Small intestine (tissue), 7 donors: ENCODE measurements at regions not wholly inside any gene's neighbourhood (a gene's known extent, or its start where the extent isn't known, plus 50 kb on each side); places are given as distances from the start of the nearest gene placed in this dataset.

Experiments
- DNase-seq, 2 donors: peaks; one replicate each; pipeline versions ENCODE4 v3.0.0 to v3.0.0-alpha.2; 2013
- FAIRE-seq: peaks from 2 replicates; lab custom pipeline; 2012; peaks lifted over from hg19 to GRCh38; lab: Jason Lieb, UNC
- H3K27ac ChIP-seq, 3 donors: one replicate each; pipeline ENCODE4 v1.5.1; 2013; ENCODE audit warnings: low read length in 2 of 3, mild to moderate bottlenecking in 2 of 3, control low read depth in 1 of 3, inconsistent platforms in 1 of 3, low read depth in 1 of 3, moderate library complexity in 1 of 3
- H3K27me3 ChIP-seq, 3 donors: one replicate each; pipeline ENCODE4 v1.6.1; 2013; ENCODE audit warnings: low read length in 3 of 3, inconsistent platforms in 1 of 3; ENCODE audit not compliant: control insufficient read depth in 3 of 3, insufficient read depth in 3 of 3
- H3K36me3 ChIP-seq, 3 donors: one replicate each; pipeline ENCODE4 v1.6.1; 2013; ENCODE audit warnings: low read length in 3 of 3, inconsistent platforms in 1 of 3, low read depth in 1 of 3, mild to moderate bottlenecking in 1 of 3, moderate library complexity in 1 of 3; ENCODE audit not compliant: control insufficient read depth in 3 of 3, insufficient read depth in 2 of 3
- H3K4me1 ChIP-seq, 3 donors: one replicate each; pipeline ENCODE4 v1.6.1; 2013; ENCODE audit warnings: low read length in 2 of 3, inconsistent platforms in 1 of 3, low read depth in 1 of 3, mild to moderate bottlenecking in 1 of 3, moderate library complexity in 1 of 3; ENCODE audit not compliant: control insufficient read depth in 3 of 3, insufficient read depth in 2 of 3
- H3K4me3 ChIP-seq, 3 donors: one replicate each; pipeline ENCODE4 v1.5.1; 2013; ENCODE audit warnings: low read length in 3 of 3, control low read depth in 1 of 3, inconsistent platforms in 1 of 3, low read depth in 1 of 3, mild to moderate bottlenecking in 1 of 3, moderate library complexity in 1 of 3
- H3K9me3 ChIP-seq, 2 donors: one replicate each; pipeline ENCODE4 v1.6.1; 2013; ENCODE audit warnings: low read depth in 1 of 2, low read length in 1 of 2; ENCODE audit not compliant: control insufficient read depth in 2 of 2, insufficient read depth in 1 of 2
- WGBS, 3 donors: extraction: QIAGEN DNeasy Blood & Tissue Kit; methylation state at CpG; one replicate each; pipeline ENCODE4 v1.1.7; 2013; 5-methylcytosine and 5-hydroxymethylcytosine counted together
- donor health status: healthy with polysubstance abuse.
- donor health status: control.
- donor health status: control.
- donor health status: Bipolar disorder and iron deficiency.
- donor health status: healthy.

DNA sequence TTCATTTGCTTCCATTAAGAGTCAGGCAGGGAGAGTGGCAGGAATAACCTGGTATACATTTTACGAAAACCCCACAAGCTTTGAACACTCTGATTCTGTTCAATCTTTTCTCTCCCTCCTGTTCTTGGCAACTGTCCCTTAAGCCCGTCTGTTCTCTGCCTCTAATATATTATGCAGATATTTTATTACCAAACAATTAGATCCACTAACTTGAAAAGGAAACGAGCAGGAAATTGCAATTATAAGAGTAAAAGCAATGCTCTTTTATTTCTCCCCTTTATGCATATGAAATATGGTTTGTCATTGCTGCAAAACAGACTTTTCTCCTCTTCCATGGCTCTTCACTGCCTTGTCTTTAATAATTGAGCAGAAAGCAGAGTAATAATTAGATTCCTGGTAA, 149.1 kb upstream of the CELF4 start:
- no peaks in the 10 kb centered on the region for H3K9me3 ChIP-seq
- H3K27ac ChIP-seq, result no peak overlapping the region
- no peaks in the 10 kb centered on the region for H3K27me3 ChIP-seq
- 21 to 45% (median 29%) methylated on average over 3 of the region's 3 CpGs for WGBS, 3 donors
- no peaks in the 10 kb centered on the region for H3K36me3 ChIP-seq
- no peak for DNase-seq
- H3K4me1 ChIP-seq, result peaks cover 0 to 12% (median 0%) of the 10 kb centered on the region in 3 donors
- no peak overlapping the region for H3K4me3 ChIP-seq
- FAIRE-seq, result no peak

- Histone ChIP-seq H3K9me3 (no peaks in the 10 kb centered on the region), H3K4me1 (peaks cover 0 to 12% (median 0%) of the 10 kb centered on the region in 3 donors), H3K36me3 (no peaks in the 10 kb centered on the region), H3K4me3 (no peak overlapping the region), H3K27ac (no peak overlapping the region), H3K27me3 (no peaks in the 10 kb centered on the region)
- no peak for FAIRE-seq
- no peak for DNase-seq
Measured at GRCh38 chr18:37712776-37713175, 147.2 kb upstream of the CELF4 start.

DNA sequence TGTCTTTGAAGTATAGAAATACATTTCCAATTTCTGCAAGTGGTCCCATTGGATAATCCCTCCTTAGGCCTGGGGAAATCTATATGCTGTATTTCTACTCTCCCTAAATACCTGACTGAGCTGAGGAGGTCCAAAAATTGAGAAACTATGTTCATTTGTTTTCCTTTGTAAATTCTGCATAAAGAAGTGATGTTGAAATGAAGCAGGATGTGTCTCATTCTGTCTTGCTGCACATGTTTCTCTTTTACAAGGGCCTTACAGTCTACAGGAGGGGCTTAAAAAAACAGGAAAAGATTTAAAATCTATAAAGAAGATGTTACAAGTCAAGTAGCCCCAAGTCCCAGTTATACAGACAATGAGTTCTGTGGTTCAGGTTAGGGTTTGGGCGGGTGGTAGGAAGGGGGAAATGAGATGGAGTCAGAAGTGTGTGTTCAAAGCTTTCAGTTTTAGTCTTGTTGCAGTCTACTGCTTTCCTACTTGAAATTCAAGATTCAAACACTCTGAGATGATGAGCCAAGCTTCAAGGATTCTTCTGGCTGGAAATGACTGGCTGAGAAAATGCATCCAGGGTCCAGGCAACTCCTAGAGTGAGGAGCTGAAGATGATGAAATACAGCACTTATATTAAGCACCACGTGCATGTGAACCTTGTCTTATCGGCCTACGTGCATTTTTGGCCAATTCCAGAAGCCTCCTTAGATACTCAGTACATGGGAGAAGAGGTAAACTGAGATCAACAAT, 146.3 kb upstream of the CELF4 start:
- H3K9me3 ChIP-seq, result no peaks in the 10 kb centered on the region
- peaks cover 0 to 10% (median 0%) of the 10 kb centered on the region in 3 donors for H3K4me1 ChIP-seq
- 71 to 75% (median 74%) methylated on average over 4 of the region's 4 CpGs for WGBS, 3 donors
- DNase-seq, result no peak
- no peak overlapping the region for H3K4me3 ChIP-seq
- H3K36me3 ChIP-seq, result no peaks in the 10 kb centered on the region
- no peaks in the 10 kb centered on the region for H3K27me3 ChIP-seq
- FAIRE-seq, result no peak
- no peak overlapping the region for H3K27ac ChIP-seq

GRCh38 chr18:37710726-37711125, 145.1 kb upstream of the CELF4 start:
- peaks cover 0 to 4% (median 0%) of the 10 kb centered on the region in 3 donors for H3K4me1 ChIP-seq
- H3K9me3 ChIP-seq, result no peaks in the 10 kb centered on the region
- H3K27ac ChIP-seq, result no peak overlapping the region
- WGBS, 3 donors, result 46 to 71% (median 64%) methylated on average over 1 of the region's 1 CpG
- no peak overlapping the region for H3K4me3 ChIP-seq
- no peaks in the 10 kb centered on the region for H3K36me3 ChIP-seq
- no peak for FAIRE-seq
- no peak for DNase-seq
- no peaks in the 10 kb centered on the region for H3K27me3 ChIP-seq

GRCh38 chr18:37709740-37710139, 144.1 kb upstream of the CELF4 start:
- 75 to 93% (median 79%) methylated on average over 2 of the region's 2 CpGs for WGBS, 3 donors
- Histone ChIP-seq H3K36me3 (no peaks in the 10 kb centered on the region), H3K9me3 (no peaks in the 10 kb centered on the region), H3K4me1 (no peaks in the 10 kb centered on the region), H3K27me3 (no peaks in the 10 kb centered on the region), H3K4me3 (no peak overlapping the region), H3K27ac (no peak overlapping the region)
- FAIRE-seq (no peak), DNase-seq (no peak)

DNA sequence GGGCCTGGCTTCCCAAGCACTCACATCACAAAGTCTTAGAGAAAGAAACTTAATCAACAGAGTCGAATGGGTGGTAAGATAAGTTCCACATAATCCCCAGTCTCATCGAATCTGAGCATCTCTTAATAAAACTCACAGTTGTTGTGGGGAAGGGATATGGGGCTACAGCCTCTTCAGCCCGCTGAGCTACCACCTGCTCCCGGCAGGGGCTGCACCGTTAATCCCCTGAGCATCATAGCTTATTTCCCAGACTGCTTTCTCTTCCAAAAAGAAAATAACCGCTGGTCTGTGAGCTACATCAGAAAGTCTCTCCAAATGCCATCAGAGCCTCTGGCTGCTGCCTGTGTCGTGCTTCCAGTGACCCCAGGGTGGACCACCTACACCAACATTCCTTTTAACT, 139.4 kb upstream of the CELF4 start:
- DNase-seq, result no peak
- Histone ChIP-seq H3K27ac (no peak overlapping the region), H3K9me3 (no peaks in the 10 kb centered on the region), H3K27me3 (no peaks in the 10 kb centered on the region), H3K4me1 (no peaks in the 10 kb centered on the region), H3K36me3 (no peaks in the 10 kb centered on the region), H3K4me3 (no peak overlapping the region)
- FAIRE-seq, result no peak
- 72 to 80% (median 77%) methylated on average over 7 of the region's 7 CpGs for WGBS, 3 donors

DNA sequence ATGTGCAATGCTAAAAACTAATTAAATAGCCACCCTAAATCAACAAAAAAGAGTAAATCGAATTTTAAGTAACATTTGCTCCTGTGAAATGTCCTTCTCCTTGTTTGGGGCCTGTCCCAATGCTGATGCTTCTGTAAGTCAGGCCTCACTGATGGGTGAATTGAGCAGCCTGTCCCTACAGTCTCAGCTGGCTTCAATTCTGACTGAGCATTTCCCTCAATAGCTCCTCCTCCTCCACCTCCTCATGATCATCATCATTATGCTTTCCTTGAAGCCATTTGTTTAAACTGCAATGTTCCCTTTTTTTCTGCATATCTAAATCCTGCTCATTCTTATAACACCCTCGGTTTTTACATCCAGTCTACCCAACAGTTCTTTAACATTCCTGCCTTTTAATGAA, 137.2 kb upstream of the CELF4 start:
- H3K4me3 ChIP-seq, result no peak overlapping the region
- no peaks in the 10 kb centered on the region for H3K36me3 ChIP-seq
- WGBS, 3 donors, result 32 to 56% (median 40%) methylated on average over 2 of the region's 2 CpGs
- peaks cover 0 to 9% (median 0%) of the 10 kb centered on the region in 3 donors for H3K4me1 ChIP-seq
- no peaks in the 10 kb centered on the region for H3K9me3 ChIP-seq
- no peaks in the 10 kb centered on the region for H3K27me3 ChIP-seq
- no peak for FAIRE-seq
- no peak overlapping the region for H3K27ac ChIP-seq
- DNase-seq, result no peak

GRCh38 chr18:37701967-37702366, 136.4 kb upstream of the CELF4 start:
- no peak overlapping the region for H3K27ac ChIP-seq
- FAIRE-seq (no peak), DNase-seq (no peak)
- H3K9me3 ChIP-seq, result no peaks in the 10 kb centered on the region
- peaks cover 0 to 9% (median 0%) of the 10 kb centered on the region in 3 donors for H3K4me1 ChIP-seq
- 31 to 48% (median 37%) methylated on average over 3 of the region's 3 CpGs for WGBS, 3 donors
- no peaks in the 10 kb centered on the region for H3K27me3 ChIP-seq
- H3K36me3 ChIP-seq, result no peaks in the 10 kb centered on the region
- no peak overlapping the region for H3K4me3 ChIP-seq
